ENCODE measurements at regions not wholly inside any gene's neighbourhood (a gene's known extent, or its start where the extent isn't known, plus 50 kb on each side); places are given as distances from the start of the nearest gene placed in this dataset.
A peak's percentile ranks its signal among the peaks of the same experiment; 100 is the strongest.

- TF ChIP-seq REST (IDR thresholded peaks at IDR 0.05; ENCODE audit: low read depth, low read length), result no peak
Measured at GRCh38 chr6:120816794-120817193, 517.5 kb downstream of the TBC1D32 start (continued).

GRCh38 chr6:120805276-120805675 is 529.0 kb downstream of the TBC1D32 start:
- no peaks in the 10 kb centered on the region for H3K27me3 ChIP-seq (ENCODE audit: insufficient read depth)
- TF ChIP-seq REST (IDR thresholded peaks at IDR 0.05; ENCODE audit: low read depth, low read length) (no peak), SIN3A (IDR thresholded peaks at IDR 0.05; ENCODE audit: borderline replicate concordance, low read depth, low read length) (no peak), FOSL2 (IDR thresholded peaks at IDR 0.05; ENCODE audit: borderline replicate concordance, low read depth) (0 out of 2 replicates have a peak, but pooled peaks have one; percentile 12), RFX5 (IDR thresholded peaks at IDR 0.05; ENCODE audit: low read length) (no peak), NRF1 (IDR thresholded peaks at IDR 0.05; ENCODE audit: low read depth, low read length) (no peak), PBX3 (IDR thresholded peaks at IDR 0.05) (no peak), MXI1 (IDR thresholded peaks at IDR 0.05; ENCODE audit: low read depth, low read length) (no peak)
- TF ChIP-seq, protein P1, sequence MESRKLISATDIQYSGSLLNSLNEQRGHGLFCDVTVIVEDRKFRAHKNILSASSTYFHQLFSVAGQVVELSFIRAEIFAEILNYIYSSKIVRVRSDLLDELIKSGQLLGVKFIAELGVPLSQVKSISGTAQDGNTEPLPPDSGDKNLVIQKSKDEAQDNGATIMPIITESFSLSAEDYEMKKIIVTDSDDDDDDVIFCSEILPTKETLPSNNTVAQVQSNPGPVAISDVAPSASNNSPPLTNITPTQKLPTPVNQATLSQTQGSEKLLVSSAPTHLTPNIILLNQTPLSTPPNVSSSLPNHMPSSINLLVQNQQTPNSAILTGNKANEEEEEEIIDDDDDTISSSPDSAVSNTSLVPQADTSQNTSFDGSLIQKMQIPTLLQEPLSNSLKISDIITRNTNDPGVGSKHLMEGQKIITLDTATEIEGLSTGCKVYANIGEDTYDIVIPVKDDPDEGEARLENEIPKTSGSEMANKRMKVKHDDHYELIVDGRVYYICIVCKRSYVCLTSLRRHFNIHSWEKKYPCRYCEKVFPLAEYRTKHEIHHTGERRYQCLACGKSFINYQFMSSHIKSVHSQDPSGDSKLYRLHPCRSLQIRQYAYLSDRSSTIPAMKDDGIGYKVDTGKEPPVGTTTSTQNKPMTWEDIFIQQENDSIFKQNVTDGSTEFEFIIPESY (IDR thresholded peaks at IDR 0.05; ENCODE audit: borderline replicate concordance, low read depth), result no peak
- no peaks in the 10 kb centered on the region for H3K36me3 ChIP-seq (replicated peaks in 1 of 2; ENCODE audit: control insufficient read depth in 1 of 2, insufficient read depth in 2 of 2, low read length in 1 of 2)
- no peaks in the 10 kb centered on the region for H3K9me3 ChIP-seq
- H3K9ac ChIP-seq, result no peak overlapping the region
- WGBS (ENCODE audit: low lambda C conversion rate), result 22% methylated on average over 3 of the region's 3 CpGs
- ChIA-PET CTCF (no interaction called here), POLR2A (no interaction called here)
- H3K4me1 ChIP-seq (ENCODE audit: control insufficient read depth in 1 of 2, insufficient read depth in 2 of 2, low read depth in 1 of 2, low read length in 1 of 2), result no peaks in the 10 kb centered on the region
- DNase-seq, result no peak
- H3K4me2 ChIP-seq, result no peak overlapping the region; the same call in 1 of the 2 replicates
- no peaks in the 10 kb centered on the region for H3K9me2 ChIP-seq
- no peaks in the 10 kb centered on the region for H3K79me2 ChIP-seq (ENCODE audit: insufficient read depth)
- no peaks in the 10 kb centered on the region for H4K20me1 ChIP-seq (ENCODE audit: insufficient read depth)
- no peak overlapping the region for H3K4me3 ChIP-seq (ENCODE audit: low read depth in 2 of 2, low read length in 1 of 2)
- no peak overlapping the region; the same call in 1 of the 2 replicates for H2AFZ ChIP-seq (ENCODE audit: low read depth)
- H3K27ac ChIP-seq (ENCODE audit: low read depth in 2 of 2, low read length in 1 of 2), result peak overlapping the region in 1 of 2 experiments; percentile 21; a peak in 1 of 4 replicates
- peaks cover 5% of the 10 kb centered on the region for H3F3A ChIP-seq (replicated peaks; ENCODE audit: insufficient read depth)
